ENCODE measurements at regions not wholly inside any gene's neighbourhood (a gene's known extent, or its start where the extent isn't known, plus 50 kb on each side); places are given as distances from the start of the nearest gene placed in this dataset.

DNA sequence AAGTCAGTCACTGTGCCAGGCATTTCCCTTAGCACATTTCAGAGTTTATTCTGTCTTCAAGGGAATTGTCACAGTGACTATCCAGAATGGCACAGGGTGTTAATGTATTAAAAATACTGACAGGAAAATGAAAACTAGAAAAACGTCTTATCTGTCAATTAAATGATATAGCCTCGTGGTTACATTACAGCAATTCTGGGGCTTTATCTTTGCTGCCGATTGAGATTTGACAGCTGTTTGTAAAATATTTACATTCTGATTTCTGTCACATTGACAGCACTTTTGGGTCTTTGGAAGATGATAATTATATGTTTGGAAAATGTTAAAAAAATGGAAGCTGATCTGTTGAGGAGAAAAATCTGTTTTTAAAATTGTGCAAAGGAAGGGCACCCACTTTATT lies 250.0 kb downstream of the CHRM3 start:
- H3K4me2 ChIP-seq (ENCODE audit: low read depth, low read length), result no peak overlapping the region
- H3K36me3 ChIP-seq (replicated peaks; ENCODE audit: insufficient read depth, low read length), result peaks cover 4% of the 10 kb centered on the region; the same call in 1 of the 2 replicates
- H3K27ac ChIP-seq (ENCODE audit: low read length), result no peak overlapping the region
- no peaks in the 10 kb centered on the region for H3K9me3 ChIP-seq (replicated peaks; ENCODE audit: insufficient read depth, low read length)
- no peaks in the 10 kb centered on the region for H3F3A ChIP-seq (ENCODE audit: insufficient read depth, low read length)
- TF ChIP-seq EZH2 (optimal IDR thresholded peaks at IDR 0.05; ENCODE audit: low read depth, low read length) (no peak), EZH2phosphoT487 (IDR thresholded peaks at IDR 0.05; ENCODE audit: low read length) (no peak), CTCF (IDR thresholded peaks at IDR 0.05; ENCODE audit: low read length) (no peak)
- peaks cover 9% of the 10 kb centered on the region for H3K4me1 ChIP-seq (ENCODE audit: low read length)
- H3K4me3 ChIP-seq (ENCODE audit: low read length), result no peak overlapping the region
- H3K27me3 ChIP-seq (replicated peaks; ENCODE audit: insufficient read depth, low read length), result no peaks in the 10 kb centered on the region
- H3K79me2 ChIP-seq (ENCODE audit: low read length), result peaks cover 58% of the 10 kb centered on the region
- no peak for DNase-seq
- H3K9ac ChIP-seq (ENCODE audit: low read length), result no peak overlapping the region
- H3K9me2 ChIP-seq (replicated peaks; ENCODE audit: insufficient read depth, low read length), result no peaks in the 10 kb centered on the region
- no peaks in the 10 kb centered on the region for H4K20me1 ChIP-seq (ENCODE audit: insufficient read depth, low read length)
- no peak overlapping the region for H2AFZ ChIP-seq (ENCODE audit: low read length)

DNA sequence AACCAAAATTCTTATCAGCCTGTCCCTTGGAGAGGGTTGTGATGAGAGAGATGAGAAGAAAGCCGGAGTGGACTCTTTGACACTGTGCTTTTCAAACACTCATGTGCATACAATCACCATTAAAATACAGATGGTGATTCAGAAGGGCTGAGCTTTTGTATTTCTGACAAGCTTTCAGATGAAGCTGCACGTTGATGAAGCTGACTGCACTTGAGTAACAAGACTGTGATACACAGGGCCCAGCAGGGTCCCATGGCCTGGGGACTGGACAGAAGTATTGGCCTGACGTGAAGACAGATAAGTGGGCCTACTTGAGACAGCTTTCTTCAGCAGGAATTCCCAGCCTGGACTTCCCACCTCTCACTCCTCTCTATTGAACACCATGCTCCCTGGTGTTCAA lies 258.2 kb downstream of the CHRM3 start:
- no peak overlapping the region for H3K4me2 ChIP-seq (ENCODE audit: low read depth, low read length)
- H2AFZ ChIP-seq (ENCODE audit: low read length), result no peak overlapping the region
- H3K9me3 ChIP-seq (replicated peaks; ENCODE audit: insufficient read depth, low read length), result no peaks in the 10 kb centered on the region
- no peak overlapping the region for H3K27ac ChIP-seq (ENCODE audit: low read length)
- H3K9ac ChIP-seq (ENCODE audit: low read length), result no peak overlapping the region
- no peak for DNase-seq
- no peaks in the 10 kb centered on the region for H3K27me3 ChIP-seq (replicated peaks; ENCODE audit: insufficient read depth, low read length)
- H3K79me2 ChIP-seq (ENCODE audit: low read length), result peaks cover 57% of the 10 kb centered on the region
- peaks cover 15% of the 10 kb centered on the region for H3K4me1 ChIP-seq (ENCODE audit: low read length)
- no peaks in the 10 kb centered on the region for H3K9me2 ChIP-seq (replicated peaks; ENCODE audit: insufficient read depth, low read length)
- peaks cover 5% of the 10 kb centered on the region; the same call in 1 of the 2 replicates for H3K36me3 ChIP-seq (replicated peaks; ENCODE audit: insufficient read depth, low read length)
- H3K4me3 ChIP-seq (ENCODE audit: low read length), result no peak overlapping the region
- no peaks in the 10 kb centered on the region; the same call in 1 of the 2 replicates for H3F3A ChIP-seq (ENCODE audit: insufficient read depth, low read length)
- no peaks in the 10 kb centered on the region for H4K20me1 ChIP-seq (ENCODE audit: insufficient read depth, low read length)
- TF ChIP-seq CTCF (IDR thresholded peaks at IDR 0.05; ENCODE audit: low read length), result no peak
- no peak for TF ChIP-seq EZH2phosphoT487 (IDR thresholded peaks at IDR 0.05; ENCODE audit: low read length)
- TF ChIP-seq EZH2 (optimal IDR thresholded peaks at IDR 0.05; ENCODE audit: low read depth, low read length), result no peak

GRCh38 chr1:239647045-239647444 lies 260.7 kb downstream of the CHRM3 start:
- H3K9me3 ChIP-seq (replicated peaks; ENCODE audit: insufficient read depth, low read length), result no peaks in the 10 kb centered on the region
- H3K4me2 ChIP-seq (ENCODE audit: low read depth, low read length), result peak overlapping the region; percentile 22; the same call in 1 of the 2 replicates
- no peak for TF ChIP-seq EZH2phosphoT487 (IDR thresholded peaks at IDR 0.05; ENCODE audit: low read length)
- TF ChIP-seq CTCF (IDR thresholded peaks at IDR 0.05; ENCODE audit: low read length), result no peak
- TF ChIP-seq EZH2 (optimal IDR thresholded peaks at IDR 0.05; ENCODE audit: low read depth, low read length), result no peak
- H3F3A ChIP-seq (ENCODE audit: insufficient read depth, low read length), result no peaks in the 10 kb centered on the region; the same call in 1 of the 2 replicates
- H4K20me1 ChIP-seq (ENCODE audit: insufficient read depth, low read length), result no peaks in the 10 kb centered on the region
- DNase-seq, result no peak
- H3K36me3 ChIP-seq (replicated peaks; ENCODE audit: insufficient read depth, low read length), result peaks cover 5% of the 10 kb centered on the region; the same call in 1 of the 2 replicates
- no peak overlapping the region for H3K4me3 ChIP-seq (ENCODE audit: low read length)
- H3K9ac ChIP-seq (ENCODE audit: low read length), result no peak overlapping the region
- H3K27ac ChIP-seq (ENCODE audit: low read length), result no peak overlapping the region
- H3K4me1 ChIP-seq (ENCODE audit: low read length), result peaks cover 15% of the 10 kb centered on the region
- H3K9me2 ChIP-seq (replicated peaks; ENCODE audit: insufficient read depth, low read length), result no peaks in the 10 kb centered on the region
- H3K79me2 ChIP-seq (ENCODE audit: low read length), result peaks cover 74% of the 10 kb centered on the region
- H3K27me3 ChIP-seq (replicated peaks; ENCODE audit: insufficient read depth, low read length), result no peaks in the 10 kb centered on the region
- no peak overlapping the region for H2AFZ ChIP-seq (ENCODE audit: low read length)
